H9 (cell line): ENCODE measurements at regions not wholly inside any gene's neighbourhood (a gene's known extent, or its start where the extent isn't known, plus 50 kb on each side); places are given as distances from the start of the nearest gene placed in this dataset.

Experiments
- DNase-seq: peaks from one replicate; pipeline ENCODE4 v3.0.0-alpha.2; 2017
- H2AFZ ChIP-seq: one replicate; pipeline ENCODE4 v1.6.1; 2013; ENCODE audit warnings: mild to moderate bottlenecking, low read length, control low read depth, moderate library complexity
- H2AK5ac ChIP-seq: 2 replicates; pipeline ENCODE4 v1.6.1; 2013; ENCODE audit warnings: low read length, control low read depth, mixed read lengths; ENCODE audit not compliant: insufficient read length
- H2BK120ac ChIP-seq: one replicate; pipeline ENCODE4 v1.6.1; 2013; ENCODE audit warnings: low read depth, mild to moderate bottlenecking, low read length, control low read depth, inconsistent platforms; ENCODE audit not compliant: poor library complexity, severe bottlenecking
- H2BK12ac ChIP-seq: 2 replicates; pipeline ENCODE4 v1.6.1; 2013; ENCODE audit warnings: low read length, control low read depth, mixed read lengths, low read depth; ENCODE audit not compliant: insufficient read length
- H2BK15ac ChIP-seq: 2 replicates; pipeline ENCODE4 v1.6.1; 2013; ENCODE audit warnings: low read depth, low read length, control low read depth
- H2BK20ac ChIP-seq: one replicate; pipeline ENCODE4 v1.6.1; 2013; ENCODE audit warnings: low read depth, mild to moderate bottlenecking, low read length, control low read depth, inconsistent platforms; ENCODE audit not compliant: poor library complexity, severe bottlenecking
- H2BK5ac ChIP-seq: 2 replicates; pipeline ENCODE4 v1.6.1; 2013; ENCODE audit warnings: low read length, control low read depth, mixed read lengths; ENCODE audit not compliant: insufficient read length
- H3K14ac ChIP-seq: 2 replicates; pipeline ENCODE4 v1.6.1; 2013; ENCODE audit warnings: low read length, control low read depth; ENCODE audit not compliant: insufficient read depth
- H3K18ac ChIP-seq: 2 replicates; pipeline ENCODE4 v1.6.1; 2013; ENCODE audit warnings: low read depth, mild to moderate bottlenecking, mixed read lengths, low read length, control low read depth; ENCODE audit not compliant: insufficient read length
- H3K23ac ChIP-seq: 2 replicates; pipeline ENCODE4 v1.6.1; 2013; ENCODE audit warnings: low read length, control low read depth, mixed read lengths, low read depth; ENCODE audit not compliant: insufficient read length
- H3K23me2 ChIP-seq: 2 replicates; pipeline ENCODE4 v1.6.1; 2013; ENCODE audit warnings: low read depth, mild to moderate bottlenecking, mixed read lengths, low read length, control low read depth; ENCODE audit not compliant: insufficient read length, poor library complexity, severe bottlenecking
- H3K27ac ChIP-seq: 2 replicates; pipeline ENCODE4 v1.5.1; 2013; ENCODE audit warnings: low read length, control low read depth, mixed read lengths, low read depth; ENCODE audit not compliant: insufficient read length
- H3K27me3 ChIP-seq: 2 replicates; pipeline ENCODE4 v1.6.1; 2013; ENCODE audit warnings: low read length, control low read depth, inconsistent platforms; ENCODE audit not compliant: insufficient read depth
- H3K4ac ChIP-seq: 2 replicates; pipeline ENCODE4 v1.6.1; 2013; ENCODE audit warnings: low read depth, mild to moderate bottlenecking, control low read depth, inconsistent platforms, low read length, moderate library complexity
- H3K4me1 ChIP-seq: 2 replicates; pipeline ENCODE4 v1.6.1; 2013; ENCODE audit warnings: low read length, control low read depth, inconsistent platforms; ENCODE audit not compliant: insufficient read depth
- H3K4me2 ChIP-seq: 2 replicates; pipeline ENCODE4 v1.6.1; 2013; ENCODE audit warnings: low read length, control low read depth, mixed read lengths; ENCODE audit not compliant: insufficient read length, insufficient read depth
- H3K56ac ChIP-seq: 2 replicates; pipeline ENCODE4 v1.6.1; 2013; ENCODE audit warnings: low read depth, mild to moderate bottlenecking, mixed read lengths, low read length, control low read depth; ENCODE audit not compliant: insufficient read length
- H3K79me1 ChIP-seq: 2 replicates; pipeline ENCODE4 v1.6.1; 2013; ENCODE audit warnings: low read depth, mild to moderate bottlenecking, moderate library complexity, low read length, control low read depth, inconsistent platforms; ENCODE audit not compliant: insufficient read depth, poor library complexity, severe bottlenecking
- H3K79me2 ChIP-seq: 2 replicates; pipeline ENCODE4 v1.6.1; 2013; ENCODE audit warnings: low read length, control low read depth, inconsistent platforms; ENCODE audit not compliant: insufficient read depth
- H3K9ac ChIP-seq: 2 replicates; pipeline ENCODE4 v1.6.1; 2013; ENCODE audit warnings: low read length, control low read depth, mixed read lengths; ENCODE audit not compliant: insufficient read length; ENCODE audit errors: extremely low read depth
- H3K9me3 ChIP-seq: one replicate; pipeline ENCODE4 v1.6.1; 2013; ENCODE audit warnings: low read depth, low read length, inconsistent platforms; ENCODE audit not compliant: control insufficient read depth
- H3T11ph ChIP-seq: one replicate; pipeline ENCODE4 v1.6.1; 2013; ENCODE audit warnings: mild to moderate bottlenecking, low read length, control low read depth, inconsistent platforms
- H4K20me1 ChIP-seq: one replicate; pipeline ENCODE4 v1.6.1; 2013; ENCODE audit not compliant: control insufficient read depth, insufficient read length, insufficient read depth
- H4K5ac ChIP-seq: 2 replicates; pipeline ENCODE4 v1.6.1; 2013; ENCODE audit warnings: low read depth, mild to moderate bottlenecking, mixed read lengths, low read length, control low read depth; ENCODE audit not compliant: insufficient read length
- H4K8ac ChIP-seq: replicated peaks from 2 replicates; pipeline ENCODE4 v1.6.1; 2013; ENCODE audit warnings: low read length, control low read depth, mixed read lengths, low read depth; ENCODE audit not compliant: insufficient read length
- H4K91ac ChIP-seq: 2 replicates; pipeline ENCODE4 v1.6.1; 2013; ENCODE audit warnings: low read depth, mild to moderate bottlenecking, moderate library complexity, mixed read lengths, low read length, control low read depth; ENCODE audit not compliant: insufficient read length
- H3K27ac Mint-ChIP-seq, 3 experiments: 2 replicates in 2 of 3; 3 replicates in 1 of 3; pipeline ENCODE4 v1.8.0; 2020 to 2021; ENCODE audit warnings: mixed read lengths in 3 of 3, mild to moderate bottlenecking in 1 of 3, moderate library complexity in 1 of 3
- H3K27me3 Mint-ChIP-seq: 2 replicates; pipeline ENCODE4 v1.8.0; 2021; ENCODE audit warnings: low read depth, mild to moderate bottlenecking, moderate library complexity, mixed read lengths
- H3K36me3 Mint-ChIP-seq, 3 experiments: 2 replicates in 2 of 3; 3 replicates in 1 of 3; pipeline ENCODE4 v1.8.0; 2020 to 2021; ENCODE audit warnings: low read depth in 3 of 3, mixed read lengths in 3 of 3; ENCODE audit not compliant: insufficient read depth in 1 of 3
- H3K4me1 Mint-ChIP-seq, 2 experiments: 2 replicates each; pipeline ENCODE4 v1.8.0; 2020; ENCODE audit warnings: mixed read lengths in 2 of 2
- H3K4me3 Mint-ChIP-seq, 2 experiments: 2 replicates in 1 of 2; 3 replicates in 1 of 2; pipeline ENCODE4 v1.8.0; 2020 to 2021; ENCODE audit warnings: mild to moderate bottlenecking in 2 of 2, mixed read lengths in 2 of 2, moderate library complexity in 1 of 2
- H3K9me3 Mint-ChIP-seq, 2 experiments: 2 replicates in 1 of 2; 3 replicates in 1 of 2; pipeline ENCODE4 v1.8.0; 2020; ENCODE audit warnings: mild to moderate bottlenecking in 2 of 2, mixed read lengths in 2 of 2, moderate library complexity in 1 of 2
- WGBS: extraction: QIAGEN DNeasy Blood & Tissue Kit; methylation state at CpG from one replicate; pipeline ENCODE4 v1.1.7; 2013; ENCODE audit warnings: missing lambda C conversion rate, low lambda C conversion rate, mixed read lengths; ENCODE audit not compliant: insufficient read length; ENCODE audit errors: extremely low coverage; 5-methylcytosine and 5-hydroxymethylcytosine counted together
- TF ChIP-seq, protein P1 (sequence below): fragments of 200-600 bp; sonication (generic); conservative IDR thresholded peaks from 3 replicates; pipeline ENCODE4 v1.8.0; 2021; ENCODE audit warnings: antibody characterized with exemption, mild to moderate bottlenecking

DNA sequence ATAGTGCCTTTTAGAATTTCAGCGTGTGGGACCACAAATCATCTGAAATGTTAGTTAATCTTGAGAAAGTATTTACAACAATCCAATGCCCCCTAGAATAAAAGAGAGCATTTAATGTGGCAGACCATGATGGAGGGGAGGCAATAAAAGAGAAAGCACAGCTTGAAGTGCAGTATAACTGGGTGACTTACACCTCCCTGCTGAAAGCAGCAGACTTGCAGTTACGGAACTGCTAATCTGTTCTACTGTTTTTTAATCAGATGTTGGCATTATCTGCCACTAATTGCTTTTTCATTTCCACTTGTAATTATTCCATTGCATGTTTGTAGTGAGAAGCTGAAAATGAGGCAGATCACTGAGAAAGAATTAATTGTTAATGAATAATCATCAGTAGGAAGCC, 130.5 kb upstream of the ITGA4 start:
- Histone ChIP-seq H2AK5ac (no peak overlapping the region), H3T11ph (no peak overlapping the region), H3K14ac (no peak overlapping the region), H3K18ac (no peak overlapping the region), H2AFZ (no peak overlapping the region), H3K23ac (no peak overlapping the region), H3K9ac (no peak overlapping the region), H3K56ac (no peak overlapping the region), H3K27ac (no peak overlapping the region), H2BK5ac (no peak overlapping the region), H3K27me3 (no peaks in the 10 kb centered on the region), H2BK12ac (no peak overlapping the region), H3K23me2 (no peaks in the 10 kb centered on the region), H4K91ac (no peak overlapping the region), H3K4ac (no peak overlapping the region), H3K4me1 (peaks cover 6% of the 10 kb centered on the region; the same call in 1 of the 2 replicates), H2BK15ac (no peak overlapping the region), H3K9me3 (no peaks in the 10 kb centered on the region), H4K8ac (no peak overlapping the region), H2BK20ac (no peak overlapping the region), H4K20me1 (no peaks in the 10 kb centered on the region), H4K5ac (no peak overlapping the region), H3K79me2 (no peaks in the 10 kb centered on the region), H2BK120ac (no peak overlapping the region), H3K79me1 (no peaks in the 10 kb centered on the region), H3K4me2 (no peak overlapping the region)
- no CpG with 5 or more reads among the region's 2 CpGs for WGBS
- Mint-ChIP-seq H3K27me3 (no peaks in the 10 kb centered on the region), H3K4me1 (peaks cover 11 to 12% of the 10 kb centered on the region in 2 experiments), H3K9me3 (peaks cover 5 to 9% of the 10 kb centered on the region in 2 experiments; a peak in 3 of 5 replicates), H3K27ac (no peak overlapping the region), H3K4me3 (no peak overlapping the region), H3K36me3 (peaks cover 0 to 8% (median 0%) of the 10 kb centered on the region in 3 experiments; a peak in 1 of 7 replicates)
- DNase-seq = no peak
- TF ChIP-seq, protein P1, sequence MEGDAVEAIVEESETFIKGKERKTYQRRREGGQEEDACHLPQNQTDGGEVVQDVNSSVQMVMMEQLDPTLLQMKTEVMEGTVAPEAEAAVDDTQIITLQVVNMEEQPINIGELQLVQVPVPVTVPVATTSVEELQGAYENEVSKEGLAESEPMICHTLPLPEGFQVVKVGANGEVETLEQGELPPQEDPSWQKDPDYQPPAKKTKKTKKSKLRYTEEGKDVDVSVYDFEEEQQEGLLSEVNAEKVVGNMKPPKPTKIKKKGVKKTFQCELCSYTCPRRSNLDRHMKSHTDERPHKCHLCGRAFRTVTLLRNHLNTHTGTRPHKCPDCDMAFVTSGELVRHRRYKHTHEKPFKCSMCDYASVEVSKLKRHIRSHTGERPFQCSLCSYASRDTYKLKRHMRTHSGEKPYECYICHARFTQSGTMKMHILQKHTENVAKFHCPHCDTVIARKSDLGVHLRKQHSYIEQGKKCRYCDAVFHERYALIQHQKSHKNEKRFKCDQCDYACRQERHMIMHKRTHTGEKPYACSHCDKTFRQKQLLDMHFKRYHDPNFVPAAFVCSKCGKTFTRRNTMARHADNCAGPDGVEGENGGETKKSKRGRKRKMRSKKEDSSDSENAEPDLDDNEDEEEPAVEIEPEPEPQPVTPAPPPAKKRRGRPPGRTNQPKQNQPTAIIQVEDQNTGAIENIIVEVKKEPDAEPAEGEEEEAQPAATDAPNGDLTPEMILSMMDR = no peak
